ENCODE measurements at regions not wholly inside any gene's neighbourhood (a gene's known extent, or its start where the extent isn't known, plus 50 kb on each side); places are given as distances from the start of the nearest gene placed in this dataset.

- Mint-ChIP-seq H3K4me1 (no peaks in the 10 kb centered on the region), H3K27me3 (no peaks in the 10 kb centered on the region), H3K4me3 (no peak overlapping the region), H3K9me3 (ENCODE audit: insufficient read depth) (no peaks in the 10 kb centered on the region), H3K27ac (no peak overlapping the region)
- no peak overlapping the region for H2AFZ ChIP-seq (ENCODE audit: insufficient read depth, low read depth, low read length, poor library complexity, severe bottlenecking)
- H4K20me1 ChIP-seq (ENCODE audit: control insufficient read depth, insufficient read depth, low read length, poor library complexity, severe bottlenecking) = no peaks in the 10 kb centered on the region
- H3K9me3 ChIP-seq (ENCODE audit: control extremely low read depth in 1 of 3, control insufficient read depth in 2 of 3, insufficient read depth in 1 of 3, low read length in 2 of 3) = peaks cover 0 to 3% (median 0%) of the 10 kb centered on the region in 3 donors
- no peak for ATAC-seq (ENCODE audit: low read depth)
- H3K36me3 ChIP-seq (replicated peaks in 1 of 2; ENCODE audit: control extremely low read depth in 1 of 2, control insufficient read depth in 1 of 2, extremely low read depth in 1 of 2, insufficient read depth in 2 of 2, low read length in 1 of 2) = no peaks in the 10 kb centered on the region
- DNase-seq = no peak
- ChIA-PET POLR2A (no interaction called here), CTCF (no interaction called here)
- H3K4me3 ChIP-seq (ENCODE audit: control extremely low read depth in 1 of 5, extremely low read depth in 1 of 5, insufficient read depth in 1 of 5, low read depth in 2 of 5, low read length in 4 of 5) = no peak overlapping the region
- H3K27ac ChIP-seq (ENCODE audit: low read length in 2 of 2) = no peak overlapping the region
- no peak overlapping the region for H3K4me2 ChIP-seq (replicated peaks; ENCODE audit: low read depth, low read length, poor library complexity, severe bottlenecking)
- no peaks in the 10 kb centered on the region for H3K79me2 ChIP-seq (ENCODE audit: control insufficient read depth, insufficient read depth, low read length)
- intact Hi-C loops (cut with micrococcal nuclease) = no loop called here
- H3K4me1 ChIP-seq (ENCODE audit: control insufficient read depth in 2 of 2, insufficient read depth in 2 of 2, low read length in 2 of 2) = no peaks in the 10 kb centered on the region
- no peaks in the 10 kb centered on the region for H3K27me3 ChIP-seq (replicated peaks in 1 of 4; ENCODE audit: control extremely low read depth in 1 of 4, control insufficient read depth in 3 of 4, insufficient read depth in 4 of 4, low read length in 3 of 4)
- no peak for TF ChIP-seq EZH2 (IDR thresholded peaks at IDR 0.05; ENCODE audit: borderline replicate concordance, insufficient read depth, low read depth, low read length, poor library complexity, severe bottlenecking)
- no peak for TF ChIP-seq CTCF (IDR thresholded peaks at IDR 0.05)
- H3K9ac ChIP-seq (ENCODE audit: low read length) = no peak overlapping the region
- 89% methylated on average over 1 of the region's 1 CpG for WGBS (ENCODE audit: insufficient coverage)
Measured at GRCh38 chr10:36114141-36114540, 472.0 kb upstream of the FZD8 start.

GRCh38 chr10:36111676-36112075 lies 469.6 kb upstream of the FZD8 start:
- H3K9ac ChIP-seq (ENCODE audit: low read length) = no peak overlapping the region
- no peaks in the 10 kb centered on the region for H3K9me3 Mint-ChIP-seq (ENCODE audit: insufficient read depth)
- no peaks in the 10 kb centered on the region for H3K4me1 Mint-ChIP-seq
- no peak overlapping the region for H3K27ac Mint-ChIP-seq
- H4K20me1 ChIP-seq (ENCODE audit: control insufficient read depth, insufficient read depth, low read length, poor library complexity, severe bottlenecking) = no peaks in the 10 kb centered on the region
- no peaks in the 10 kb centered on the region for H3K36me3 ChIP-seq (replicated peaks in 1 of 2; ENCODE audit: control extremely low read depth in 1 of 2, control insufficient read depth in 1 of 2, extremely low read depth in 1 of 2, insufficient read depth in 2 of 2, low read length in 1 of 2)
- ChIA-PET POLR2A (no interaction called here), CTCF (interaction anchor here (0.6 kb wide), 1 partner anchor 11 kb away, joined by 3 read pairs; no protein-coding TSS in a partner anchor)
- no peak overlapping the region for H3K4me3 ChIP-seq (ENCODE audit: control extremely low read depth in 1 of 5, extremely low read depth in 1 of 5, insufficient read depth in 1 of 5, low read depth in 2 of 5, low read length in 4 of 5)
- intact Hi-C loops (cut with micrococcal nuclease) = no loop called here
- H3K9me3 ChIP-seq (ENCODE audit: control extremely low read depth in 1 of 3, control insufficient read depth in 2 of 3, insufficient read depth in 1 of 3, low read length in 2 of 3) = peaks cover 0 to 2% (median 0%) of the 10 kb centered on the region in 3 donors
- H2AFZ ChIP-seq (ENCODE audit: insufficient read depth, low read depth, low read length, poor library complexity, severe bottlenecking) = no peak overlapping the region
- no peaks in the 10 kb centered on the region for H3K4me1 ChIP-seq (ENCODE audit: control insufficient read depth in 2 of 2, insufficient read depth in 2 of 2, low read length in 2 of 2)
- no peaks in the 10 kb centered on the region for H3K27me3 Mint-ChIP-seq
- no peaks in the 10 kb centered on the region for H3K27me3 ChIP-seq (replicated peaks in 1 of 4; ENCODE audit: control extremely low read depth in 1 of 4, control insufficient read depth in 3 of 4, insufficient read depth in 4 of 4, low read length in 3 of 4)
- DNase-seq (no peak), ATAC-seq (ENCODE audit: low read depth) (no peak)
- TF ChIP-seq EZH2 (IDR thresholded peaks at IDR 0.05; ENCODE audit: borderline replicate concordance, insufficient read depth, low read depth, low read length, poor library complexity, severe bottlenecking) (no peak), CTCF (IDR thresholded peaks at IDR 0.05) (no peak)
- H3K79me2 ChIP-seq (ENCODE audit: control insufficient read depth, insufficient read depth, low read length) = no peaks in the 10 kb centered on the region
- no peak overlapping the region for H3K27ac ChIP-seq (ENCODE audit: low read length in 2 of 2)
- H3K4me2 ChIP-seq (replicated peaks; ENCODE audit: low read depth, low read length, poor library complexity, severe bottlenecking) = no peak overlapping the region
- no peak overlapping the region for H3K4me3 Mint-ChIP-seq
- WGBS (ENCODE audit: insufficient coverage) = no CpG with 5 or more reads among the region's 2 CpGs

Measured in B cell (primary cell).